ENCODE measurements at regions not wholly inside any gene's neighbourhood (a gene's known extent, or its start where the extent isn't known, plus 50 kb on each side); places are given as distances from the start of the nearest gene placed in this dataset.
"Not testable (repeated sequence)": the region's sequence is repeated elsewhere in the genome, so short reads cannot be mapped to it uniquely, and the experiment has no call there.

GRCh38 chr13:38147050-38147449 lies 202.6 kb upstream of the UFM1 start:
- DNase-seq: no peak

- DNase-seq: no peak
Observed at GRCh38 chr13:38141792-38142191, 207.9 kb upstream of the UFM1 start.

GRCh38 chr13:38135592-38135991 lies 214.1 kb upstream of the UFM1 start:
- DNase-seq: no peak

- DNase-seq: no peak
Observed at GRCh38 chr13:38121267-38121666, 228.4 kb upstream of the UFM1 start.

DNA sequence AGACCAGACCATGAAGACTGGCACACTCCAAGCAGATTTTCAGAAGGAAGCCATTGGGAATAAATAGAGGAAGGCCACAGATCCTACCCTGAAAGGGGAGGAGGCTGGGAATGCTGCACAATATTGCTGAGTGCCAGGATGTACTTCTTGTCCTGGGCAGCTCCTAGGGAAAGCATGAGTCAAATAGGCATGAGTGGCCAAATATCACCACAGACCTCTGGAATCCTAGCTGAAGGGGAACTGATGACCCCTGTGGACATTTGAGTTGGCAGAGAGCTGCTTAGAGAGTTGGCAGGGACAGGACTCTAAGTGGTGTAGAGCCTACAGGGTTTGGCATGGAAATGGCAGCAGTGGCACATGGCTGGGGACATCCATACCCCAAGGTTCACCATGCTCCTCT lies 234.3 kb upstream of the TRPC4 start:
- DNase-seq: no peak

- DNase-seq: no peak
Observed at GRCh38 chr13:38099751-38100150, 230.2 kb upstream of the TRPC4 start.

DNA sequence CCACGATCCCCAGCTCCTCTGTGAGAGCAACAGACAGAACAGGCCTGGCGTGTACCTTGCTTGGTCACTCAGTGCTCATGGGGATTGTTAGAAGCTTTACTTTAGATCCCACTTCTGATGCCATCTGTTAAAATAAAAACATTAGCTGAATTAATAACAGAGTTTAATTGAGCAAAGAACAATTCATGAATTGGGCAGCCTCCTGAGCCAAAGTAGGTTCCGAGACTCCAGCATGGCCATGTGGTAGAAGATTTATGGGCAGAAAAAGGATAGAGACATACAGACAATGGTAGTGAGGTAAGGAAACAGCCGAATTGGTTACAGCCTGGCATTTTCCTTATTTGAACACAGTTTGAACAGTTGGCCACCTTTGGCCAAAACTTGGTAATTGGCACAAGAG lies 223.9 kb upstream of the TRPC4 start:
- no peak for DNase-seq

DNA sequence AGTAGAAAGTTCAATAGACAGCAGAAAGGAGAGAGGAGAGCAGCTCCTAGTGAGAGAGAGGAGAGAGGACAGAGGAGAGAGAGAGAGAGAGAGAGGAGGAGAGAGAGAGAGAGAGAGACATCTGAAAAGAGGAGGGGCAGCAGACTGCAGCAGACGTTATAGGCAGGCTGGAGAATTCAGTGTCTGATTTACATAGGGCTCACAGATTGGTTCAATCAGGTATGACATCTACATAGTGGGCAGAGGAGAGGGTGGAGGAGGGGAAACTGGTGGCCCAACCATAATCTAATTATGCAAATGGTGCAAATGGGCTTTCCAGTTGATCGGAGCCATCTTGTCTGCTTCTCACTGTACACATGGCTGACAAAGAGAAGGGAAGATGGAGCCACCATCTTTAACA lies 221.3 kb upstream of the TRPC4 start:
- no peak for DNase-seq

GRCh38 chr13:38086721-38087120 lies 217.1 kb upstream of the TRPC4 start:
- DNase-seq: no peak

- DNase-seq: no peak
Observed at GRCh38 chr13:38086013-38086412, 216.4 kb upstream of the TRPC4 start.

- no peak for DNase-seq
Observed at GRCh38 chr13:38073931-38074330, 204.4 kb upstream of the TRPC4 start.

DNA sequence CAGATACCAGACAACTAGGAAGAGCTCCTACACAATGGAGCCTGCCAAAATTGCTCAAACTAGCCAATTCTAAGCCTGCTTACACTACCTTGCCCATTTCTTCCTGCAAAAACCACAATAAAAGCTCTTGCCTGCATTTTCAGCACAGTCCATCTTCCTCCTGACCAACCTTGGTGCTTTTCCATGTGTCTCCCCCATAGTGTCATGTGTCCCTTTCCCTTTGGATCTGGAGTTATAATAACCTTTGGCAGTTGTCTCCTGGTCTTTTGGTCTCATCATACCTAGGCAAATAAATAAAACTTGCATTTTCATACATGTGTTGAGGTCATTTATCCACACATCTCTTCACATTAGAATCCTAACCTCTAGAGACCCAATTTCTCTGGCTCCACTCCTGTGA lies 203.1 kb upstream of the TRPC4 start:
- no peak for DNase-seq

GRCh38 chr13:38071340-38071739 lies 201.8 kb upstream of the TRPC4 start:
- not testable (repeated sequence) for DNase-seq

DNA sequence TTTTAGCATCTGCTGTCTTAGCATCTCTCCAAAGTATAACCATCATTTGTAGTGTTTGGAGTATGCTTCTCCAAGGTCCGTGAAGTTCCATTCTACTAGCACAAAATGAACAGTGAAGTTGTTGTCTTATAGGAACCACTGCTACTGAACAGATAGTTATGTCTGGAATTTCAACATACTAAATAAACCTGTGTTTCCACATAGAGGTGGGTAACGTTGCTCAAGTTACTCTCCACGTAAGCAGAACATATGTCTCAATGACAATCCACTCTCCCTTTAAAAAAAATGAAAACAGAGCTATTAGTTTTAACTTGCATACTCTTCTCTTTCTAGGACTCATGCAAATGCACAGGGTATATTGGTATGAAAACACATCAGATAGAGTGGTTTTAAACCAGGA lies 184.3 kb upstream of the TRPC4 start:
- no peak for DNase-seq

GRCh38 chr13:38046049-38046376 lies 176.4 kb upstream of the TRPC4 start:
- no peak for DNase-seq

GRCh38 chr13:38045278-38046048 lies 175.9 kb upstream of the TRPC4 start:
- DNase-seq: no peak

DNA sequence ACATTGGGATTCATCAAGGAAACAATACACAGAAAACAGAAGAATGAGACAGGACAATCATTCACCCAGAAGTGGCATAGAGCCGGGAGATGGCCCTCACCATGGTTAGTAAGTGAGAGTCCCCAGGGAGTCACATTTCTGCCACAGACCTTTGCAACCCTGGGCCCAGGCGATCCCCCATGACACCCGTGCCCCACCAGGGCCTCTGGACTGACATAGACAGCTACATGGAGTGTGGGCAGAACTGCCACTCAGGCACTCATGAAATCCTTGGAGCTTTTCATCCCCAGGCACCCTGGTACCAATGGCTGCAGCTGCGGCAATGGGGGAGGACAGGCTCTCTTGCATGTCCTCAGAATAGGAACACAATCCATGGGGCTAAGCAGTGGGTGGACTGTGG lies 174.5 kb upstream of the TRPC4 start:
- DNase-seq: no peak

DNA sequence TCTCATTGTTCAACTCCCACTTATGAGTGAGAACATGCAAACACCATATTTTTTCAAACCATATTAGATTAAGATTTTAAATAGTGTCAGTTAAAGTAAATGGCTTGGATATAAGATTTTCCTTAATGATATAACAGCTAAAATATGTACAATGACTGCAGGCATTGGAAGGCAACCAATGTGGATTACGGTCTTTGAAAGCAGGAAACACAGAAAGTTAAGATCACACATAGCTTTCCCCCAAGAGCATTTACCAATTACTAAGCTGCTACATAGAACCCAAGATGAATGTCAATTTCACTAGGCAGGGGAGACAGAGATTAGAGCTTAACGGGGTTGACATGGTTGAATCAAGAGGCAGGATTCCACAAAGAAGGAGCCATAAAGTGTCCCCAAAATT lies 173.2 kb upstream of the TRPC4 start:
- DNase-seq: no peak

DNA sequence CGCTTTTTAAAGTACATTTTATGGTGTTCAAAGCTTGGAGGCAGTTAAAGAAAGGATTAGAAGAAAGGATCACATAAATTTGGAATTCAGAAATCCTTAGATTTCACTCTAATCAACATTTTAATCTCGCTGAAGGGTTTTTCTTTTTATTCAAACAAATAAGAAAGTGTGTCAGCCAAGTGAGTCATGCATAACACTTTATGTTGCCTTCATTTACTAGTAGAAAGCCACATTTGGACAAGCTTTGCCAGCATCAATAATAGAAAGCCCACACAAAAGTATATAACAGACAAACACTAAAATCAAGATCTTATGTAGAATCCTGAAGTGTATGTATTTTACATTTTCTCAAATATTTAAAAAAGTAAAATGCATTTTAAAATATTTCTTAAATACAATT lies 154.9 kb upstream of the TRPC4 start:
- no peak for DNase-seq

GRCh38 chr13:38017320-38017719 lies 147.7 kb upstream of the TRPC4 start:
- DNase-seq: no peak

DNA sequence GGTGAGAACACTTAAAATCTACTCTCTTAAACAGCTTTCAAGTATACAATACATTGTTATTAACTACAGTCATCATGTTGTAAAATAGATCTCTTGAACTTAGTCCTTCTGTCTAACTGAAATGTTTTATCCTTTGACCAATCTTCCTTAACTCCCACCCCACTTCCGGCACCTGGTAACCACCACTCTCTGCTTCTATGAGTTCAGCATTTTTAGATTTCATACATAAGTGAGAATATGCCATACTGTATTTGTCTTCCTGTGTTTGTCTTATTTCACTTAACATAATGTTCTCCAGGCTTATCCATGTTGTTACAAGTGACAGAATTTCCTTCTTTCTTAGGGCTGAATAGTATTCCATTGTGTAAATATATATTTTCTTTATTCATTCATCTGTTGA lies 144.1 kb upstream of the TRPC4 start:
- DNase-seq: no peak

GRCh38 chr13:38012096-38012495 lies 142.5 kb upstream of the TRPC4 start:
- no peak for DNase-seq

GRCh38 chr13:38008636-38009035 lies 139.1 kb upstream of the TRPC4 start:
- no peak for DNase-seq

- DNase-seq: peak; percentile 23
Observed at GRCh38 chr13:38002606-38003005, 133.0 kb upstream of the TRPC4 start.

DNA sequence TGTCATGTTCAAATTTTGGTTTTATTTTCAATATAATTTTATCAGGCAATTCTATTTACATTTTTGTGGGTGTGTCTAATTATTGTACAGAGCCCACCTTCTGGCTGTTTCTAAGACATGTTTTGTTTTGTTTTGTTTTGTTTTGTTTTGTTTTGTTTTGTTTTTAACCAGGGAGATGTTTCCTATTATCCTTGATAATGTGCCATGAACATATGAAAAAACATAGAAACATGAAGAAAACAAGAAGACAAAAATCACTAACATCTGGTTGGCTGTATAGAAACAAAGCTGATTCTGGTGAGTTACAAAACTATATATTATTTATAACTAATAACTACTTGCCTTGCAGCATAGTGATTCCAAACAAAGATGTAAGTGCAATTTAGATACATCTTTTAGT lies 128.1 kb upstream of the TRPC4 start:
- no peak for DNase-seq

GRCh38 chr13:37995092-37995491 lies 125.5 kb upstream of the TRPC4 start:
- peak; percentile 80 for DNase-seq
